K562 (cell line): ENCODE measurements at regions not wholly inside any gene's neighbourhood (a gene's known extent, or its start where the extent isn't known, plus 50 kb on each side); places are given as distances from the start of the nearest gene placed in this dataset.
A peak's percentile ranks its signal among the peaks of the same experiment; 100 is the strongest.

Experiments
- ASH1L ChIP-seq: fragments of 450-650 bp; IDR thresholded peaks from 2 replicates; pipeline ENCODE4 v1.6.1; 2018; ENCODE audit warnings: borderline replicate concordance, mild to moderate bottlenecking, low read depth; ENCODE audit not compliant: partially characterized antibody
- ATF2 ChIP-seq: sonication (generic); formaldehyde crosslinking; IDR thresholded peaks from 2 replicates; pipeline ENCODE4 v1.8.1; 2022; ENCODE audit warnings: missing genetic modification reagents
- CC2D1A ChIP-seq: fragments of 450-650 bp; IDR thresholded peaks from 2 replicates; pipeline ENCODE4 v1.6.1; 2017; ENCODE audit warnings: mild to moderate bottlenecking
- GATAD2B ChIP-seq: fragments of 450-650 bp; IDR thresholded peaks from 2 replicates; pipeline ENCODE4 v1.6.1; 2017; ENCODE audit warnings: mild to moderate bottlenecking, borderline replicate concordance
- HNRNPUL1 ChIP-seq: fragments of 200-400 bp; formaldehyde crosslinking; IDR thresholded peaks from 2 replicates; pipeline ENCODE4 v1.6.1; 2017; ENCODE audit warnings: low read length
- KLF13 ChIP-seq: fragments of 450-650 bp; IDR thresholded peaks from 2 replicates; pipeline ENCODE4 v1.6.1; 2016; ENCODE audit warnings: missing genetic modification characterization, low read depth, mild to moderate bottlenecking, missing compliant biosample characterization, moderate library complexity, borderline replicate concordance
- MAFG ChIP-seq: fragments of 450-650 bp; conservative IDR thresholded peaks from 2 replicates; pipeline ENCODE4 v1.6.1; 2016; ENCODE audit warnings: missing genetic modification characterization, missing compliant biosample characterization
- MAFK ChIP-seq: IDR thresholded peaks from 2 replicates; pipeline ENCODE4 v1.6.1; 2011; ENCODE audit warnings: low read length, improper control_type of control experiment
- MTF1 ChIP-seq: fragments of 250-450 bp; sonication (Bioruptor Pico); IDR thresholded peaks from 2 replicates; pipeline ENCODE4 v1.9.0; 2021; ENCODE audit warnings: moderate library complexity, mild to moderate bottlenecking, inconsistent platforms, borderline replicate concordance
- NFIC ChIP-seq: fragments of 450-650 bp; IDR thresholded peaks from 2 replicates; pipeline ENCODE4 v1.6.1; 2017; ENCODE audit warnings: mild to moderate bottlenecking, inconsistent platforms
- NFIX ChIP-seq: fragments of 250-450 bp; sonication (Bioruptor Pico); IDR thresholded peaks from 2 replicates; pipeline ENCODE4 v1.4.0; 2020; ENCODE audit warnings: low read depth, mild to moderate bottlenecking, moderate library complexity
- POLR3A ChIP-seq: IDR thresholded peaks from 2 replicates; pipeline ENCODE4 v1.6.1; 2011; ENCODE audit warnings: borderline replicate concordance, mild to moderate bottlenecking, moderate library complexity; ENCODE audit not compliant: insufficient read length, insufficient read depth; ENCODE audit errors: extremely low read depth
- SPI1 ChIP-seq: IDR thresholded peaks from 2 replicates; pipeline ENCODE4 v1.6.1; 2011; ENCODE audit warnings: low read depth, low read length, control low read depth, borderline replicate concordance
- TCF15 ChIP-seq: fragments of 250-450 bp; sonication (Bioruptor Pico); IDR thresholded peaks from 2 replicates; pipeline ENCODE4 v1.8.0; 2022; ENCODE audit warnings: moderate library complexity, mild to moderate bottlenecking, inconsistent platforms
- TGIF2 ChIP-seq: sonication (generic); formaldehyde crosslinking; IDR thresholded peaks from 2 replicates; pipeline ENCODE4 v1.8.1; 2022; ENCODE audit warnings: mild to moderate bottlenecking, missing genetic modification reagents, moderate library complexity
- ZBTB17 ChIP-seq: fragments of 450-650 bp; formaldehyde crosslinking; IDR thresholded peaks from 2 replicates; pipeline ENCODE4 v1.4.0; 2020; ENCODE audit warnings: mild to moderate bottlenecking
- ZNF133 ChIP-seq: fragments of 250-450 bp; sonication (Bioruptor Pico); IDR thresholded peaks from 2 replicates; pipeline ENCODE4 v1.4.0; 2020; ENCODE audit warnings: mild to moderate bottlenecking
- ZNF143 ChIP-seq: sonication (generic); formaldehyde crosslinking; IDR thresholded peaks from 2 replicates; pipeline ENCODE4 v1.9.0; 2022; ENCODE audit warnings: mild to moderate bottlenecking, missing genetic modification reagents
- ZNF274 ChIP-seq: IDR thresholded peaks from 2 replicates; pipeline ENCODE4 v1.6.1; 2011; ENCODE audit warnings: low read depth, mild to moderate bottlenecking, low read length, moderate library complexity, borderline replicate concordance
- TF ChIP-seq, protein P1 (sequence below), 2 experiments: fragments of 450-650 bp; IDR thresholded peaks; 2 replicates each; pipeline ENCODE4 v1.6.1; 2016; ENCODE audit warnings: mild to moderate bottlenecking in 2 of 2, borderline replicate concordance in 1 of 2, low read depth in 1 of 2, moderate library complexity in 1 of 2

DNA sequence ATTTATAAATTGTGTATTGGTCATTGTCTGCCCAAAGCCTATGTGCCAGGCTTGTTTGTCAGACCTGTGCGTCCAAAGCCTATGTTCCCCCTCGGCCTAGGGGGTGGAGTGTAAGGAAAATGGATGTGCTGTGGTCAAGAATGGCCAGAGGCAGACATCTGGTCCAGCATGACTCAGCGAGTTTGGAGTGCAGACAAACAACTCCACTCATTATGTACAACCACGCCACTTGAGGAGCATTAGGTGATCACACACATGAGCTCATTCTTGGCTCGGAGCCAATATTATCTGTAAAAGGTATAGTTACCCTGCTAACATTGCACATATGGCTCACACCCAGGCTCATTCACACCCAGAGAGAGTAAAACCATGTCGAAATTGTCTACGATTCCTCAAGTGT is 1047.6 kb upstream of the ADGRL4 start (continued):
- no peak for TF ChIP-seq TCF15
- no peak for TF ChIP-seq KLF13 (tag)
- no peak for TF ChIP-seq ZBTB17
- TF ChIP-seq, protein P1, sequence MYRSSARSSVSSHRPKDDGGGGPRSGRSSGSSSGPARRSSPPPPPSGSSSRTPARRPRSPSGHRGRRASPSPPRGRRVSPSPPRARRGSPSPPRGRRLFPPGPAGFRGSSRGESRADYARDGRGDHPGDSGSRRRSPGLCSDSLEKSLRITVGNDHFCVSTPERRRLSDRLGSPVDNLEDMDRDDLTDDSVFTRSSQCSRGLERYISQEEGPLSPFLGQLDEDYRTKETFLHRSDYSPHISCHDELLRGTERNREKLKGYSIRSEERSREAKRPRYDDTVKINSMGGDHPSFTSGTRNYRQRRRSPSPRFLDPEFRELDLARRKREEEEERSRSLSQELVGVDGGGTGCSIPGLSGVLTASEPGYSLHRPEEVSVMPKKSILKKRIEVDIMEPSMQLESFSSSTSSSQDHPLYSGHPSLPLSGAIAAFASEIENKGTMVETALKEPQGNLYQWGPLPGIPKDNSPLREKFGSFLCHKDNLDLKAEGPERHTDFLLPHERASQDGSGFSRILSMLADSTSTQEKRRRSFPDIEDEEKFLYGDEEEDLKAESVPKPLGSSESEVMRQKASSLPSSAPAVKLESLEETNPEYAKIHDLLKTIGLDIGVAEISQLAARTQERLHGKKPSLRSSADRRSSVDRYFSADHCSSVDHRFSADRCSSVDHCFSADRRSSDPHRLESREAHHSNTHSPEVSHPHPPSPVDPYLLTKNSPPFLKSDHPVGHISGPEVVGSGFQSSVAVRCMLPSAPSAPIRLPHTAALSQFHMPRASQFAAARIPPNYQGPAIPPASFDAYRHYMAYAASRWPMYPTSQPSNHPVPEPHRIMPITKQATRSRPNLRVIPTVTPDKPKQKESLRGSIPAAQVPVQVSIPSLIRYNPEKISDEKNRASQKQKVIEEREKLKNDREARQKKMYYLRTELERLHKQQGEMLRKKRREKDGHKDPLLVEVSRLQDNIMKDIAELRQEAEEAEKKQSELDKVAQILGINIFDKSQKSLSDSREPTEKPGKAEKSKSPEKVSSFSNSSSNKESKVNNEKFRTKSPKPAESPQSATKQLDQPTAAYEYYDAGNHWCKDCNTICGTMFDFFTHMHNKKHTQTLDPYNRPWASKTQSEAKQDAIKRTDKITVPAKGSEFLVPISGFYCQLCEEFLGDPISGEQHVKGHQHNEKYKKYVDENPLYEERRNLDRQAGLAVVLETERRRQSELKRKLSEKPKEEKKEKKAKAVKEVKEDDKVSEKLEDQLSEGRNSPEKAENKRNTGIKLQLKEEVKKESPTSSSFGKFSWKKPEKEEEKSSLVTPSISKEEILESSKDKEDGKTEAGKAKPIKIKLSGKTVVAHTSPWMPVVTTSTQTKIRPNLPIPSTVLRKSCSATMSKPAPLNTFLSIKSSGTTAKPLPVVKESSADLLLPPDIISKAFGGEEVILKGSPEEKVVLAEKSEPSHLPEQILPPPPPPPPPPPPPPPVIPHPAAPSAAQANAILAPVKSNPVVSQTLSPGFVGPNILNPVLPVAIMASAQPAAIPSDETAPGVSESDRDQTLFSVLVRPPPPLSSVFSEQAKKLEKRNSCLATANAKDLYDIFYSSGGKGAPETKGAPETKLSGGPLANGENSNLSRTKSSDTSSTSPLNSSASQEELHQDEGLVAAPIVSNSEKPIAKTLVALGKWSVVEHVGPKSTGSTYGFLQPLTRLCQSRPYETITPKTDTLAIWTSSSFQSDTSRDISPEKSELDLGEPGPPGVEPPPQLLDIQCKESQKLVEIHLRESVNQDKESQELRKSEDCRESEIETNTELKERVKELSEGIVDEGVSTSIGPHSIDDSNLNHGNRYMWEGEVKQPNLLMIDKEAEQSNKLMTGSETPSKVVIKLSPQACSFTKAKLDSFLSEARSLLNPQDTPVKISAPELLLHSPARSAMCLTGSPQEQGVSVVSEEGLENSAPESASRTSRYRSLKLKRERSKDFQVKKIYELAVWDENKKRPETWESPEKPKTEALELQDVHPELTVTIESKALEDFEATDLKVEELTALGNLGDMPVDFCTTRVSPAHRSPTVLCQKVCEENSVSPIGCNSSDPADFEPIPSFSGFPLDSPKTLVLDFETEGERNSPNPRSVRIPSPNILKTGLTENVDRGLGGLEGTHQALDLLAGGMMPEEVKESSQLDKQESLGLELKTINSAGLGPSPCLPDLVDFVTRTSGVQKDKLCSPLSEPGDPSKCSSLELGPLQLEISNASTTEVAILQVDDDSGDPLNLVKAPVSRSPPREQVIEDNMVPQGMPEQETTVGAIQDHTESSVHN (IDR thresholded peaks at IDR 0.05; ENCODE audit: borderline replicate concordance in 1 of 2, low read depth in 1 of 2) = no peak
- TF ChIP-seq CC2D1A = no peak
- no peak for TF ChIP-seq ZNF133 (CRISPR knock-in tag)
- no peak for TF ChIP-seq POLR3A
- TF ChIP-seq TGIF2 (CRISPR knock-in tag) = no peak
- no peak for TF ChIP-seq ASH1L
- peak; percentile 41; the same call in 1 of the 2 replicates for TF ChIP-seq MAFK
- TF ChIP-seq HNRNPUL1 = no peak
- TF ChIP-seq ZNF143 (CRISPR knock-in tag) = no peak
- TF ChIP-seq MAFG (tag) = peak; percentile 61
- TF ChIP-seq NFIX (CRISPR knock-in tag) = peak; percentile 88
- TF ChIP-seq NFIC = peak; percentile 96
- TF ChIP-seq GATAD2B = no peak
- no peak for TF ChIP-seq SPI1
- no peak for TF ChIP-seq MTF1 (CRISPR knock-in tag)
- no peak for TF ChIP-seq ATF2 (CRISPR knock-in tag)
- no peak for TF ChIP-seq ZNF274
